Natural killer cell (primary cell): ENCODE measurements at regions not wholly inside any gene's neighbourhood (a gene's known extent, or its start where the extent isn't known, plus 50 kb on each side); places are given as distances from the start of the nearest gene placed in this dataset.
A peak's percentile ranks its signal among the peaks of the same experiment; 100 is the strongest.

Source experiments
- ATAC-seq, 3 donors: fragments of 150-1000 bp in 2 of 3; fragments of 200-7000 bp in 1 of 3; cut with Tn5 transposase; 1 replicate in 1 of 3; 2 replicates in 2 of 3; pipeline ENCODE4 v1.10.0; 2021; ENCODE audit warnings: mild to moderate bottlenecking in 2 of 3, moderate library complexity in 2 of 3
- DNase-seq, 2 donors: peaks; one replicate each; pipeline versions ENCODE4 v3.0.0 to v3.0.0-alpha.2; 2013 to 2021; ENCODE audit warnings: mixed read lengths in 1 of 2
- H3K27ac ChIP-seq: one replicate; pipeline ENCODE4 v1.5.1; 2013; ENCODE audit warnings: mild to moderate bottlenecking, low read length
- H3K27me3 ChIP-seq: one replicate; pipeline ENCODE4 v1.6.1; 2013; ENCODE audit warnings: low read length; ENCODE audit not compliant: control insufficient read depth, insufficient read depth
- H3K36me3 ChIP-seq: one replicate; pipeline ENCODE4 v1.6.1; 2013; ENCODE audit warnings: low read length; ENCODE audit not compliant: control insufficient read depth, insufficient read depth
- H3K4me1 ChIP-seq: one replicate; pipeline ENCODE4 v1.6.1; 2013; ENCODE audit warnings: low read length; ENCODE audit not compliant: control insufficient read depth, insufficient read depth
- H3K4me3 ChIP-seq: one replicate; pipeline ENCODE4 v1.5.1; 2013; ENCODE audit warnings: low read length
- H3K9me3 ChIP-seq: one replicate; pipeline ENCODE4 v1.6.1; 2013; ENCODE audit warnings: low read length; ENCODE audit not compliant: control insufficient read depth, insufficient read depth
- H3K27ac Mint-ChIP-seq, 2 donors: one replicate each; pipeline ENCODE4 v1.8.0; 2022; ENCODE audit warnings: mild to moderate bottlenecking in 2 of 2, mixed read lengths in 2 of 2, moderate library complexity in 1 of 2
- H3K27me3 Mint-ChIP-seq, 2 donors: one replicate each; pipeline ENCODE4 v1.8.0; 2022; ENCODE audit warnings: low read depth in 2 of 2, mixed read lengths in 2 of 2
- H3K36me3 Mint-ChIP-seq: one replicate; pipeline ENCODE4 v1.8.0; 2022; ENCODE audit warnings: mixed read lengths
- H3K4me1 Mint-ChIP-seq, 2 donors: one replicate each; pipeline ENCODE4 v1.8.0; 2022; ENCODE audit warnings: mixed read lengths in 2 of 2
- H3K4me3 Mint-ChIP-seq: one replicate; pipeline ENCODE4 v1.8.0; 2022; ENCODE audit warnings: mild to moderate bottlenecking, moderate library complexity, mixed read lengths
- H3K9me3 Mint-ChIP-seq, 2 donors: one replicate each; pipeline ENCODE4 v1.8.0; 2022; ENCODE audit warnings: mixed read lengths in 2 of 2
- WGBS: methylation state at CpG from one replicate; pipeline ENCODE4 v1.1.7; 2013; ENCODE audit warnings: missing lambda C conversion rate; ENCODE audit not compliant: insufficient coverage; 5-methylcytosine and 5-hydroxymethylcytosine counted together
- intact Hi-C: fragments of 100-400 bp; cut with micrococcal nuclease; formaldehyde crosslinking; loops from one replicate; pipeline ENCODE4 v1.14.2; 2022
- TF ChIP-seq, protein P1 (sequence below): fragments of 200-600 bp; IDR thresholded peaks from one replicate; pipeline ENCODE4 v1.8.0; 2022; ENCODE audit warnings: antibody characterized with exemption

DNA sequence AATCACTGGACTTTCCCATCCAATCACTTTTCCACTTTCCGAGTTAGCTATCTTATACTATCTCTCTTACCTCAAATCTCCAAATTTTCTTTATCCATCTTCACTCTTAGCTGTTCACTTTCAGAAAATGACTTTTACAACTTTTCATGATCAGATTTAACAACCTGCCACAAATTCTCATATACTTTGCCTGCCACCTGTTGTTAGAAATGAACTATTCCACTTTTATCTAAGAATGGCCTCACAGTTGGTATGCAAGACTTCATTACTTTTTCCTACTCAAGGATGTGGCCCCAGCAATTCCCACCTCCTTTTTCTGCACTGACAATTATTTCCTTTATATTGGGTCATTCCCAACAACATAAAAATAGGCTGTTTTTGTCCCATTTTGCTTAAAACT, 93.6 kb upstream of the DEPDC1 start:
- Mint-ChIP-seq H3K36me3 (no peaks in the 10 kb centered on the region), H3K4me3 (no peak overlapping the region), H3K27me3 (no peaks in the 10 kb centered on the region), H3K4me1 (no peaks in the 10 kb centered on the region), H3K27ac (no peak overlapping the region), H3K9me3 (peaks cover 0 to 9% of the 10 kb centered on the region in 2 donors)
- Histone ChIP-seq H3K4me1 (no peaks in the 10 kb centered on the region), H3K27ac (no peak overlapping the region), H3K9me3 (no peaks in the 10 kb centered on the region), H3K4me3 (no peak overlapping the region), H3K36me3 (no peaks in the 10 kb centered on the region), H3K27me3 (no peaks in the 10 kb centered on the region)
- DNase-seq (no peak), ATAC-seq (no peak)
- TF ChIP-seq, protein P1, sequence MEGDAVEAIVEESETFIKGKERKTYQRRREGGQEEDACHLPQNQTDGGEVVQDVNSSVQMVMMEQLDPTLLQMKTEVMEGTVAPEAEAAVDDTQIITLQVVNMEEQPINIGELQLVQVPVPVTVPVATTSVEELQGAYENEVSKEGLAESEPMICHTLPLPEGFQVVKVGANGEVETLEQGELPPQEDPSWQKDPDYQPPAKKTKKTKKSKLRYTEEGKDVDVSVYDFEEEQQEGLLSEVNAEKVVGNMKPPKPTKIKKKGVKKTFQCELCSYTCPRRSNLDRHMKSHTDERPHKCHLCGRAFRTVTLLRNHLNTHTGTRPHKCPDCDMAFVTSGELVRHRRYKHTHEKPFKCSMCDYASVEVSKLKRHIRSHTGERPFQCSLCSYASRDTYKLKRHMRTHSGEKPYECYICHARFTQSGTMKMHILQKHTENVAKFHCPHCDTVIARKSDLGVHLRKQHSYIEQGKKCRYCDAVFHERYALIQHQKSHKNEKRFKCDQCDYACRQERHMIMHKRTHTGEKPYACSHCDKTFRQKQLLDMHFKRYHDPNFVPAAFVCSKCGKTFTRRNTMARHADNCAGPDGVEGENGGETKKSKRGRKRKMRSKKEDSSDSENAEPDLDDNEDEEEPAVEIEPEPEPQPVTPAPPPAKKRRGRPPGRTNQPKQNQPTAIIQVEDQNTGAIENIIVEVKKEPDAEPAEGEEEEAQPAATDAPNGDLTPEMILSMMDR = no peak
- 79% methylated on average over 1 of the region's 1 CpG for WGBS
- intact Hi-C loops = no loop called here

- ATAC-seq = no peak
- Mint-ChIP-seq H3K27ac (no peak overlapping the region), H3K9me3 (peaks cover 3 to 15% of the 10 kb centered on the region in 2 donors), H3K4me1 (no peaks in the 10 kb centered on the region), H3K36me3 (no peaks in the 10 kb centered on the region), H3K4me3 (no peak overlapping the region), H3K27me3 (no peaks in the 10 kb centered on the region)
- no CpG with 5 or more reads among the region's 2 CpGs for WGBS
- no peaks in the 10 kb centered on the region for H3K4me1 ChIP-seq
- H3K4me3 ChIP-seq = no peak overlapping the region
- TF ChIP-seq, protein P1 = no peak
- no peak for DNase-seq
- intact Hi-C loops = no loop called here
- no peaks in the 10 kb centered on the region for H3K27me3 ChIP-seq
- H3K27ac ChIP-seq = no peak overlapping the region
- no peaks in the 10 kb centered on the region for H3K36me3 ChIP-seq
- H3K9me3 ChIP-seq = no peaks in the 10 kb centered on the region
Observed at GRCh38 chr1:68594851-68595250, 98.0 kb upstream of the DEPDC1 start.

- Histone ChIP-seq H3K27me3 (no peaks in the 10 kb centered on the region), H3K27ac (no peak overlapping the region), H3K4me1 (no peaks in the 10 kb centered on the region), H3K4me3 (no peak overlapping the region), H3K9me3 (no peaks in the 10 kb centered on the region), H3K36me3 (no peaks in the 10 kb centered on the region)
- Mint-ChIP-seq H3K27me3 (no peaks in the 10 kb centered on the region), H3K9me3 (peaks cover 6 to 8% of the 10 kb centered on the region in 2 donors), H3K4me1 (no peaks in the 10 kb centered on the region), H3K27ac (no peak overlapping the region), H3K4me3 (no peak overlapping the region), H3K36me3 (no peaks in the 10 kb centered on the region)
- intact Hi-C loops = no loop called here
- no peak for ATAC-seq
- DNase-seq = no peak
- WGBS = 72% methylated on average over 4 of the region's 5 CpGs
- TF ChIP-seq, protein P1 = no peak
Observed at GRCh38 chr1:68600049-68600661, 103.3 kb upstream of the DEPDC1 start.

DNA sequence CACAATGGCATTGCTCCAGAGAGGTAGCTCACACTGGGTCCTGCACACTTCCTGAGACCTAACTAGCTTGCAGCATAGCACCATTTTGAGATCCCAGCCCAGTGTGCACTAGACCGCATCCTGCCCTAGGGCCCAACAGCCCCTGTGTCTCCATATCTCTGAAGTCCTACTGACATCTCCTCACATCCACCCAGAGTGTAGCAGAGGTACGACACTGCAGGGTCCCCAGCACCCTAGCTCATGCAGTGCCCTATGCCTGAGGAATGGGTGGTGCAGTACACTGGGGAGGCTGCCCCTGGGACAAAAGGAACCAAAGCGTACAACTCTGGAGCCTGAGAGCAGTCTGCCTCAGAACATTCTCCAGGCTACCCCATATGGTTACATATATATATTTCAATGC, 111.4 kb upstream of the DEPDC1 start:
- Mint-ChIP-seq H3K4me1 (no peaks in the 10 kb centered on the region), H3K9me3 (peaks cover 6 to 17% of the 10 kb centered on the region in 2 donors), H3K36me3 (no peaks in the 10 kb centered on the region), H3K27me3 (no peaks in the 10 kb centered on the region), H3K4me3 (no peak overlapping the region), H3K27ac (no peak overlapping the region)
- DNase-seq = no peak
- intact Hi-C loops = no loop called here
- WGBS = 95% methylated on average over 3 of the region's 3 CpGs
- H3K27me3 ChIP-seq = no peaks in the 10 kb centered on the region
- TF ChIP-seq, protein P1 = no peak
- peaks cover 3% of the 10 kb centered on the region for H3K9me3 ChIP-seq
- H3K4me1 ChIP-seq = no peaks in the 10 kb centered on the region
- H3K4me3 ChIP-seq = no peak overlapping the region
- peak in 1 of 3 donors; percentile 32 for ATAC-seq
- no peaks in the 10 kb centered on the region for H3K36me3 ChIP-seq
- no peak overlapping the region for H3K27ac ChIP-seq
